RWPE1 (cell line): ENCODE measurements at regions not wholly inside any gene's neighbourhood (a gene's known extent, or its start where the extent isn't known, plus 50 kb on each side); places are given as distances from the start of the nearest gene placed in this dataset.
"Not testable (repeated sequence)": the region's sequence is repeated elsewhere in the genome, so short reads cannot be mapped to it uniquely, and the experiment has no call there.

ENCODE experiments used
- CTCF ChIA-PET: fragments of 350-600 bp; sonication (Branson Sonifier 250); formaldehyde crosslinking; extraction: SDS; loops from one replicate; lab custom pipeline; 2021; lab: Yijun Ruan, JAX
- POLR2A ChIA-PET: fragments of 400-600 bp; formaldehyde crosslinking; extraction: SDS; loops from one replicate; lab custom pipeline; 2020; ENCODE audit warnings: antibody characterized with exemption; ENCODE audit not compliant: low non-redundant PET; lab: Yijun Ruan, JAX
- DNase-seq: peaks from one replicate; pipeline ENCODE4 v3.0.0; 2012; ENCODE audit warnings: low spot score
- H3K27ac ChIP-seq: fragments of 450-650 bp; 2 replicates; pipeline ENCODE4 v1.5.1; 2017
- CTCF ChIP-seq: fragments of 450-650 bp; conservative IDR thresholded peaks from 2 replicates; pipeline ENCODE4 v1.5.1; 2017; ENCODE audit warnings: low read depth, mild to moderate bottlenecking

GRCh38 chrX:76921176-76921575 lies 493.7 kb downstream of the MAGEE1 start:
- no peak for TF ChIP-seq CTCF
- DNase-seq: no peak
- POLR2A ChIA-PET: no interaction called here
- H3K27ac ChIP-seq: no peak overlapping the region
- CTCF ChIA-PET: no interaction called here

GRCh38 chrX:76922100-76922499 lies 494.6 kb downstream of the MAGEE1 start:
- no peak for DNase-seq
- CTCF ChIA-PET: no interaction called here
- no peak for TF ChIP-seq CTCF
- H3K27ac ChIP-seq: no peak overlapping the region
- POLR2A ChIA-PET: no interaction called here

GRCh38 chrX:76924616-76925015 lies 497.1 kb downstream of the MAGEE1 start:
- CTCF ChIA-PET, POLR2A ChIA-PET, DNase-seq, H3K27ac ChIP-seq: not testable (repeated sequence)

- CTCF ChIA-PET: no interaction called here
- no peak for TF ChIP-seq CTCF
- no peak overlapping the region for H3K27ac ChIP-seq
- POLR2A ChIA-PET: no interaction called here
- no peak for DNase-seq
These were observed 504.0 kb downstream of the MAGEE1 start for GRCh38 chrX:76931518-76931917.

GRCh38 chrX:76957485-76957884 lies 489.7 kb upstream of the FGF16 start:
- no peak for TF ChIP-seq CTCF
- POLR2A ChIA-PET: no interaction called here
- H3K27ac ChIP-seq: no peak overlapping the region
- DNase-seq: no peak
- CTCF ChIA-PET: no interaction called here

- POLR2A ChIA-PET: no interaction called here
These were observed 475.5 kb upstream of the FGF16 start for GRCh38 chrX:76971393-76972376.

More at GRCh38 chrX:76971393-76972376, 475.5 kb upstream of the FGF16 start:
- TF ChIP-seq CTCF: no peak
- CTCF ChIA-PET: no interaction called here
- DNase-seq: no peak
- no peak overlapping the region for H3K27ac ChIP-seq
